Kidney (tissue), 13 donors: ENCODE measurements at regions not wholly inside any gene's neighbourhood (a gene's known extent, or its start where the extent isn't known, plus 50 kb on each side); places are given as distances from the start of the nearest gene placed in this dataset.

ENCODE experiments used
- DNase-seq, 5 donors: peaks; one replicate each; pipeline ENCODE4 v3.0.0-alpha.2; 2013 to 2020
- FAIRE-seq: peaks from 2 replicates; lab custom pipeline; 2012; peaks lifted over from hg19 to GRCh38; lab: Jason Lieb, UNC
- H3K27ac ChIP-seq, 2 donors: one replicate each; pipeline ENCODE4 v1.7.0; 2013; ENCODE audit warnings: low read depth in 2 of 2, low read length in 2 of 2, inconsistent platforms in 1 of 2
- H3K27me3 ChIP-seq: one replicate; pipeline ENCODE4 v1.7.1; 2013; ENCODE audit warnings: low read length, inconsistent platforms; ENCODE audit not compliant: control insufficient read depth, insufficient read depth
- H3K36me3 ChIP-seq, 3 donors: one replicate each; pipeline versions ENCODE4 v1.7.0 to v1.7.1; 2013; ENCODE audit warnings: low read length in 3 of 3, control low read depth in 1 of 3, inconsistent platforms in 1 of 3; ENCODE audit not compliant: insufficient read depth in 3 of 3, control insufficient read depth in 2 of 3
- H3K4me1 ChIP-seq, 3 donors: one replicate each; pipeline versions ENCODE4 v1.7.0 to v1.7.1; 2013; ENCODE audit warnings: low read length in 3 of 3, inconsistent platforms in 1 of 3, low read depth in 1 of 3; ENCODE audit not compliant: control insufficient read depth in 2 of 3, insufficient read depth in 2 of 3
- H3K4me3 ChIP-seq, 3 donors: one replicate each; pipeline versions ENCODE4 v1.7.0 to v1.8.1; 2013; ENCODE audit warnings: low read length in 3 of 3, control low read depth in 1 of 3, inconsistent platforms in 1 of 3
- H3K9ac ChIP-seq, 3 donors: one replicate each; pipeline versions ENCODE4 v1.7.0 to v1.7.1; 2013; ENCODE audit warnings: low read length in 3 of 3, control low read depth in 1 of 3, inconsistent platforms in 1 of 3
- H3K9me3 ChIP-seq, 3 donors: one replicate each; pipeline versions ENCODE4 v1.7.0 to v1.7.1; 2013; ENCODE audit warnings: low read length in 3 of 3, control low read depth in 1 of 3, inconsistent platforms in 1 of 3; ENCODE audit not compliant: control insufficient read depth in 2 of 3, insufficient read depth in 1 of 3
- intact Hi-C: fragments of 100-400 bp; cut with DNase I; formaldehyde crosslinking; loops from one replicate; pipeline ENCODE4 v1.11.1; 2022
- TF ChIP-seq, protein P1 (sequence below): IDR thresholded peaks from 3 replicates; pipeline ENCODE4 v1.5.1; 2012; ENCODE audit warnings: mild to moderate bottlenecking, moderate library complexity, borderline replicate concordance; ENCODE audit not compliant: insufficient read depth; ENCODE audit errors: extremely low read depth
- donor health status: control.
- donor health status: control.
- donor health status: control.
- donor health status: control.
- donor health status: control.
- donor health status: DM: yes; HTN: yes; CAD: no.
- donor health status: Normal renal cell carcinoma (clear cell type).

DNA sequence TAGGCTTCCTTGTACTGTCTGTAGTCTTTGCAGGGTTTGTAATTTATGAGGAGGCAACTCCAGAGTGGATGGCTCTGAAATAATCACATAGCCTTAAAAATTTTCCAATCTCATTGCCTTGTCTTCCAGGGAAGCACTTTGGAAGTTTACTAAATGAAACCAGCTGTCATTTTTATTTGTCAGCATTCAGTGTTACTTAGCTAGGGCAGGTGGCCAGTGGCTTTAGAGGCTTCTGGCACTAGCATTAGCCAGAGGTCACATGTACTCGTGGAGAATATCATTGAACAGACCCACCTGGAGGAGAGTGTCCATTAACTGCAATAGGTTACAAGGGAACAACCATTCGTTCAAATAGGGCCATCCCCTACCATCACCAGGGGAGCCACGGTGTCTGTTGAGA, 160.3 kb upstream of the SLC28A3 start:
- H3K4me1 ChIP-seq: peaks cover 0 to 11% (median 3%) of the 10 kb centered on the region in 3 donors
- intact Hi-C loops: no loop called here
- H3K36me3 ChIP-seq: no peaks in the 10 kb centered on the region
- H3K9ac ChIP-seq: no peak overlapping the region
- FAIRE-seq (no peak), DNase-seq (no peak)
- H3K9me3 ChIP-seq: no peaks in the 10 kb centered on the region
- H3K27me3 ChIP-seq: no peaks in the 10 kb centered on the region
- TF ChIP-seq, protein P1, sequence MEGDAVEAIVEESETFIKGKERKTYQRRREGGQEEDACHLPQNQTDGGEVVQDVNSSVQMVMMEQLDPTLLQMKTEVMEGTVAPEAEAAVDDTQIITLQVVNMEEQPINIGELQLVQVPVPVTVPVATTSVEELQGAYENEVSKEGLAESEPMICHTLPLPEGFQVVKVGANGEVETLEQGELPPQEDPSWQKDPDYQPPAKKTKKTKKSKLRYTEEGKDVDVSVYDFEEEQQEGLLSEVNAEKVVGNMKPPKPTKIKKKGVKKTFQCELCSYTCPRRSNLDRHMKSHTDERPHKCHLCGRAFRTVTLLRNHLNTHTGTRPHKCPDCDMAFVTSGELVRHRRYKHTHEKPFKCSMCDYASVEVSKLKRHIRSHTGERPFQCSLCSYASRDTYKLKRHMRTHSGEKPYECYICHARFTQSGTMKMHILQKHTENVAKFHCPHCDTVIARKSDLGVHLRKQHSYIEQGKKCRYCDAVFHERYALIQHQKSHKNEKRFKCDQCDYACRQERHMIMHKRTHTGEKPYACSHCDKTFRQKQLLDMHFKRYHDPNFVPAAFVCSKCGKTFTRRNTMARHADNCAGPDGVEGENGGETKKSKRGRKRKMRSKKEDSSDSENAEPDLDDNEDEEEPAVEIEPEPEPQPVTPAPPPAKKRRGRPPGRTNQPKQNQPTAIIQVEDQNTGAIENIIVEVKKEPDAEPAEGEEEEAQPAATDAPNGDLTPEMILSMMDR: no peak
- H3K27ac ChIP-seq: no peak overlapping the region
- no peak overlapping the region for H3K4me3 ChIP-seq

DNA sequence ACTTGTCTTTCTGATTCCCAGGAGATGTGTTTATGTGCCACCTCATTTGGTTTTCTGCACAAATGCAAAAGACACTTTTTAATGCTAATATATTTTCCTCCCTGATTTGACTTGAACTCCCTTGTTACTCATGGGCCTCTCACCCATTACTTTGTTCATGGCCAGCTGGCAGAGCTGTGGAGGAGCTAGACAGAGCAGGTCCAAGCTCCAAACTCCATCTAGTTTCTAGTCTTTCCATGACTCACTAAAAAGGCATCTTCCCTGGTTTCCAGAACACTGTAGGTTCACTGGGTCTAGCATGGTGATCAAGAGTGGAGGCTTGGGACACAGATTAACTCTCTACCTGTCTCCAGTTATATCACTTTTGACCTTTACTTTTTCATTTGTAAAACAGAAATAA, 161.0 kb upstream of the SLC28A3 start:
- intact Hi-C loops: no loop called here
- TF ChIP-seq, protein P1: no peak

DNA sequence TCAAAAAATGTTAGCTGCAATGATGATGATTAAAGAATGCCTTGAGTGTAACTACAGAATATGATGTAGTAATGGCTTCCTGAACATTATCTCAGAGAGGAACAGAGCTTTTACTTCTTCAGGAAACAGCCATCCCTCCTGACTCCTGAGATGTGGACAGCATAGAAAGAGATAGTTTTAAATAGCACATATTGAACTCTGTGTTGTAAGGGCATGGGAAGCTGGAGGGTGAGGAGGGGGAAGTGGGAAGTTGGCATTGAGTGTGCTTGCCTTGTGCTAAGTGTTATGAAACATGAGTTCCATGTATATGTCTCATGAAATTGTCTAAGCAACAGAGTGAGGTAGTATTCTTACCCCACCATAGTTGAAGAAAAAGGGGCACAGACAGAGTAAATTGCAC, 161.5 kb upstream of the SLC28A3 start:
- TF ChIP-seq, protein P1: no peak

More for the DNA sequence above, 161.0 kb upstream of the SLC28A3 start:
- H3K9ac ChIP-seq: no peak overlapping the region
- H3K27ac ChIP-seq: no peak overlapping the region
- H3K4me1 ChIP-seq: peaks cover 0 to 11% (median 3%) of the 10 kb centered on the region in 3 donors
- H3K9me3 ChIP-seq: peaks cover 0 to 3% (median 0%) of the 10 kb centered on the region in 3 donors
- no peak for DNase-seq
- FAIRE-seq: no peak
- H3K27me3 ChIP-seq: no peaks in the 10 kb centered on the region
- no peaks in the 10 kb centered on the region for H3K36me3 ChIP-seq
- H3K4me3 ChIP-seq: no peak overlapping the region

DNA sequence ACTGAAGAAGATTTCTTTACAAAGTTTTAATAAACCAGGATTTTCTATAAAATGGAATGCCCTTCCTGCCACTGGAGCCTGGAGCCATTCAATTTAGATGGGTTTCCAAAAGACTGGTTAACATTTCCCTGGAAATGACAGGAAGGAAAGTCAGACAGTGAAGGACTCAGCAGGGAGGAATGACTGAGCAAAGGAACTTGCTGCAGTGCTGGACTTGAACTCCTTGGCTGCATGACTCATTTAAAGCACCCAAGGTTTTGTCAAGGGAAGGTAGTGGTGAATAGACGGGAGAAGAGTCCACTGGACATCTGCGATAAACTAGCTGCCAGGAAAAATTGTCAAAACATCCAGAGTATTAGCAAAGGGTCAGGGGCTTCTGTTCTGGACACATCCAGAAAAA, 163.8 kb upstream of the SLC28A3 start:
- FAIRE-seq: no peak
- Histone ChIP-seq H3K4me3 (no peak overlapping the region), H3K9me3 (peaks cover 0 to 14% (median 0%) of the 10 kb centered on the region in 3 donors)

More for the DNA sequence above, 161.5 kb upstream of the SLC28A3 start:
- Histone ChIP-seq H3K9ac (no peak overlapping the region), H3K9me3 (peaks cover 0 to 7% (median 0%) of the 10 kb centered on the region in 3 donors), H3K27me3 (no peaks in the 10 kb centered on the region), H3K36me3 (no peaks in the 10 kb centered on the region), H3K4me1 (peaks cover 0 to 11% (median 3%) of the 10 kb centered on the region in 3 donors), H3K4me3 (no peak overlapping the region), H3K27ac (no peak overlapping the region)
- DNase-seq (no peak), FAIRE-seq (no peak)
- intact Hi-C loops: no loop called here

More for the DNA sequence above, 163.8 kb upstream of the SLC28A3 start:
- Histone ChIP-seq H3K4me1 (peaks cover 0 to 11% (median 3%) of the 10 kb centered on the region in 3 donors), H3K36me3 (no peaks in the 10 kb centered on the region), H3K27me3 (no peaks in the 10 kb centered on the region), H3K9ac (no peak overlapping the region), H3K27ac (no peak overlapping the region)
- intact Hi-C loops: no loop called here
- no peak for DNase-seq
- TF ChIP-seq, protein P1: no peak
